T47D (cell line): ENCODE measurements at regions not wholly inside any gene's neighbourhood (a gene's known extent, or its start where the extent isn't known, plus 50 kb on each side); places are given as distances from the start of the nearest gene placed in this dataset.

Experiments used
- DNase-seq, 2 experiments: peaks; one replicate each; pipeline versions ENCODE4 v3.0.0 to v3.0.0-alpha.2; 2011 to 2012; ENCODE audit warnings: low read depth in 1 of 2, low spot score in 1 of 2
- JUND ChIP-seq: IDR thresholded peaks from 2 replicates; pipeline ENCODE4 v1.6.1; 2012; ENCODE audit warnings: low read depth
- in situ Hi-C: cut with HindIII; loops from 2 replicates; pipeline ENCODE4 v1.10.0; 2016; ENCODE audit warnings: low sequenced_read_pairs, low pct_unique_long_range_greater_than_20kb

DNA sequence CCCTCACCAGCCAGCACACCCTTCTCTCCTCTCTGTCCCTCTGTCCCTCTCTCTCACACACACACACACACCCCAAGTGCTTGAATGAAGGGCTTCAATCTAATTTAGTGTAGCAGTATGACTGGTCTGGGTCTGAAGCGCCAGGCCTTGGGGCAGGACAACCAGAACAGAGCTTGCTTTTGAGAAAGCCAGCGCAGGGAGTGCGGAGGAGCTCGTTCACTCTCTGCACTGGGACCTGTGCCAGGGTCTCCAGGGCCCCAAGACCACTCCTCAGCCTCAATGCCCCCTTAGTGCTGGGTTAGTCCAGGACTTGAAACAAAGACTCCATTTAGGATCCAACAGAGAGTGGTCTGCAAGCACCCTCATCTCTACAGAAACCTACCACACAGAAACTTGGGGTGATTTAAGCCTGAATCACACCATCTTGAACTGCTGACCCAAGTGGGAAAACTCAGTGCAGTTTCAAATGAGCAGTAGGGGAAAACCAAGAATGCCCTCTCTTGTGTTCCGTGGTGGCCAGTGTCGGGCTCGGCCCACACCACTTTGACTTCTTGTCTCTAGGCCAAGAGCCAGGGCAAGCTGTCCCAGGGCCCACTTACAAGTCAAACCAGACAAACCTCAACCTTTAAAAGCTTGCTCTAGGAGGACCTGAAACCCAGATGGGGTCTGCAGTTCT lies 66.6 kb upstream of the WIPF1 start:
- DNase-seq = no peak
- in situ Hi-C loops = no loop called here
- no peak for TF ChIP-seq JUND

DNA sequence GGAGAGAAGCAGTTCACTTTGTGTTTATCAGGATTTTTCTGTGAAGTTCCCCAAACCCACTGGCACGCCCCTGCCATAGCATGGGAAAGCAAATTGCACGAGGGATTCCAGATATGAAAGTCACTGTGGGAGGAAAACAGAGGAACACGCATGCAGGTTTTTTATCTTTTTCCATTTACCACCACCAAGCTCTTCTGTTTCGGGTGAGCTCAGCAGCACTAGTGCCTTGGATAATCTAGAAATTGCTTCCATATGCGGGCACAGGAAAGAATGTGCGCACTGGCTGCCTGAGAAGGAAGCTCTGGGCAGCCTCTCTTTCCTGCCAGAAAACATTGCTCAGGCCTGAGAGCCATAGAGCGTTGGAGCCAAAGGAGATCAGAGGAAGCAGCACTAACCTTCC lies 65.9 kb upstream of the WIPF1 start:
- in situ Hi-C loops = no loop called here

GRCh38 chr2:174662859-174663258 lies 65.3 kb upstream of the WIPF1 start:
- no peak for DNase-seq
- in situ Hi-C loops = no loop called here
- no peak for TF ChIP-seq JUND

More for the DNA sequence above, 65.9 kb upstream of the WIPF1 start:
- no peak for TF ChIP-seq JUND
- no peak for DNase-seq

GRCh38 chr2:174662459-174662858 lies 64.9 kb upstream of the WIPF1 start:
- no peak for DNase-seq
- in situ Hi-C loops = no loop called here
- TF ChIP-seq JUND = no peak

GRCh38 chr2:174660984-174661675 lies 63.5 kb upstream of the WIPF1 start:
- no peak for DNase-seq
- no peak for TF ChIP-seq JUND
- in situ Hi-C loops = no loop called here

DNA sequence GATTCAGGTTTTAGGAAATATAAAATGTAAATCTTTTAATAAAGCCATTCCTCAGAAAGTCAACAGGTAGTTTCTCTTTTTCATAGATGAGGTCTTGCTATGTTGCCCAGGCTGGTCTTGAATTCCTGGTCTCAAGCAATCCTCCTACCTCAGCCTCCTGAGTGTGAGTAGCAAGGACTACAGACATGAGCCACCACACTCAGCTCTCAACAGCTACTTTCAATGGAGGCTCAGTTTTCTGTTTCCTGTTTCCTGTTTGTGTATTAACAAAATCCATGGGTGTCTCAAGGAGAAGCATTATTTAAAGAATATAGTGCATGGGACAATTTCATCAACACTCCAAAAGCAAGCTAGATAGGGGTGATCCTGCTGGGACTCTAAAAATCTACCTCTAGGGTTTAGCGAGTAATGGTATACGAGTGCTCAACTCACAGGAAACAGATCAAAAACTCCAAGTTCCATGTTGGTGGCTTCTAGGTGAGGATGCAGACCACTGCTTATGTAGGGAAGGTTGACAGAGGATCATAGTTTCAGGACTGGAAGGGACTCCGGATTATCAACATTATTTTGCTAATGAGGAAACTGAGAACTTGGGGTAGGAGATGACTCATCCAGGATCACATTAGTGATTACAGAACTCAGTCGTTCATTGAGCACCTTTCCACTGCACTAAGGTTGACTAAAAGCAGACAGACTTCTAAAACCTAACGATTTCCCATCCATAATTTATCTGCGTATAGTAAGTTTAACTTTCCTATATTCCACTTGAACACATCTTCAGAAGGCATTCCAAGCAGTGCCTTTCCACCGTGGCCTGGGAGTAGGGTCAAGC lies 61.7 kb upstream of the WIPF1 start:
- in situ Hi-C loops = no loop called here
- DNase-seq = no peak

GRCh38 chr2:174656676-174657176 lies 59.1 kb upstream of the WIPF1 start:
- DNase-seq = no peak
- no peak for TF ChIP-seq JUND
- in situ Hi-C loops = no loop called here

More for the DNA sequence above, 61.7 kb upstream of the WIPF1 start:
- TF ChIP-seq JUND = no peak

DNA sequence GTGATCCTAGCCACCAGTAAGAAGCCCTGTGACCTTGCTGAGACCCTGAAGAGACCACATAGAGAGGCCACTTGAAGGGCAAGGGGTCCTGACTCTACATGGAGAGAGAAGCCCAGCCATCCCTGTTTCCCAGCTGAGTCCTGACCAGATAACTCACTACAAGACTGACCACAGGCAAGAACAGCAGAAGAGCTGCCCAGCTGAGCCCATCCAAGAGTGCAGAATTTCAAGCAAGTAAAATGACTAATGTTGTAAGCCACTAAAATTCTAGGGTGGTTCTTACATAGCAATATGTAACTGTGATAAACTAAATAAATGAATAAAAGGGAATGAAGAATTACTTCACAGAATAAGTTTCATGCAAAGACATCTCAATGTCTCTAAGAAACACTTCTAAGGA lies 58.4 kb upstream of the WIPF1 start:
- in situ Hi-C loops = no loop called here
- no peak for DNase-seq
- no peak for TF ChIP-seq JUND

- no peak for TF ChIP-seq JUND
- DNase-seq = no peak
- in situ Hi-C loops = no loop called here
Observed at GRCh38 chr2:174654419-174654941, 56.9 kb upstream of the WIPF1 start.

GRCh38 chr2:174648896-174649295 lies 51.3 kb upstream of the WIPF1 start:
- in situ Hi-C loops = no loop called here
- TF ChIP-seq JUND = no peak
- no peak for DNase-seq
